Stomach (tissue), 4 donors: ENCODE measurements at regions not wholly inside any gene's neighbourhood (a gene's known extent, or its start where the extent isn't known, plus 50 kb on each side); places are given as distances from the start of the nearest gene placed in this dataset.

Experiments used
- EP300 ChIP-seq: sonication (generic); formaldehyde crosslinking; IDR thresholded peaks from one replicate; pipeline ENCODE4 v1.6.1; 2017; ENCODE audit warnings: antibody characterized with exemption
- POLR2A ChIP-seq, 4 donors: fragments of 450-650 bp; IDR thresholded peaks; one replicate each; pipeline ENCODE4 v1.6.1; 2016; ENCODE audit warnings: antibody characterized with exemption in 4 of 4, control low read depth in 2 of 4, mild to moderate bottlenecking in 1 of 4, moderate library complexity in 1 of 4
- POLR2AphosphoS5 ChIP-seq, 3 donors: sonication (generic); formaldehyde crosslinking; IDR thresholded peaks; one replicate each; pipeline ENCODE4 v1.6.1; 2016; ENCODE audit warnings: antibody characterized with exemption in 3 of 3
- TF ChIP-seq, protein P1 (sequence below), 7 experiments: fragments of 450-650 bp in 4 of 7; fragments of 200-600 bp in 3 of 7; sonication (generic) in 3 of 7; IDR thresholded peaks; one replicate each; pipeline ENCODE4 v1.5.1; 2016 to 2019; ENCODE audit warnings: antibody characterized with exemption in 7 of 7, control low read depth in 2 of 7, mild to moderate bottlenecking in 1 of 7

DNA sequence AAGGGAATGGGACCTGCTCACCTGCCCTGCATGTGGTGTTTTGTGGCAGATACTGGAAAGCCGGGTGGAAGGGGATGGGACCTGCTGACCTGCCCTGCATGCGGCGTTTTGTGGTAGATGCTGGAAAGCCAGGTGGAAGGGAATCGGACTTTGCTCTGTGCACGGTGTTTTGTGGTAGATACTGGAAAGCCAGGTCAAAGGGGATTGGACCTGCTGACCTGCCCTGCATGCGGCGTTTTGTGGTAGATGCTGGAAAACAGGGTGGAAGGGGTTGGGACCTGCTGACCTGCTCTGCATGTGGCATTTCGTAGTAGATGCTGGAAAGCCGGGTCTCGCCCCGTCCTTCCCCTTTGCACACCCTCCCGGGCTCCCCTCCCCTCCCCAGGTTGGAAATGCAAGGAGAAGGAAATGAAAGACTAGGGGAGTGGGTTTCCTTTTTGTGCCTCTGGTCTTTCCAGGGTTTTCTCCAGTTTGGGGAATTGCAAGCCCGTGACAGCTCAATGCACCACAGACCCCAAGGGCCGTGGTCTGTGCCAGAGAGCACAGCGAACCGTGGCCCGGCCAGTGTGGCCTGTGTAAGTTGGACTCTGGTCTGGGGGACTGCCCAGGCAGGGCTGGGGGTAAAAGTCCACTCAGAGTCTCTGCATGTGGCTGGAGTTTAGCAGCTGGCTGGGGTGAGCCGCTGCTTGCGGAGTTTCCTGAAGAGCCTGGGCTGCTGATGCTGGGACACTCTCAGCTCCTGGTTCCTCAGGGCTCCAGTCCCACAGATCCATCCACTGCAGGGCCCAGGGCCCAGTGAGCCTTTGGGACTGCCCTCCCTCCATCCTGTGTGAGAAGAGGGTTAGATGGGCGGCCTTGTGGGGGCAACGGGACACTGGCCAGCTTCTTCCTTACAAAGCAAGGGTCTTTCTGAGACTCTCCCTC, 105.5 kb downstream of the CRYAA start:
- TF ChIP-seq, protein P1, sequence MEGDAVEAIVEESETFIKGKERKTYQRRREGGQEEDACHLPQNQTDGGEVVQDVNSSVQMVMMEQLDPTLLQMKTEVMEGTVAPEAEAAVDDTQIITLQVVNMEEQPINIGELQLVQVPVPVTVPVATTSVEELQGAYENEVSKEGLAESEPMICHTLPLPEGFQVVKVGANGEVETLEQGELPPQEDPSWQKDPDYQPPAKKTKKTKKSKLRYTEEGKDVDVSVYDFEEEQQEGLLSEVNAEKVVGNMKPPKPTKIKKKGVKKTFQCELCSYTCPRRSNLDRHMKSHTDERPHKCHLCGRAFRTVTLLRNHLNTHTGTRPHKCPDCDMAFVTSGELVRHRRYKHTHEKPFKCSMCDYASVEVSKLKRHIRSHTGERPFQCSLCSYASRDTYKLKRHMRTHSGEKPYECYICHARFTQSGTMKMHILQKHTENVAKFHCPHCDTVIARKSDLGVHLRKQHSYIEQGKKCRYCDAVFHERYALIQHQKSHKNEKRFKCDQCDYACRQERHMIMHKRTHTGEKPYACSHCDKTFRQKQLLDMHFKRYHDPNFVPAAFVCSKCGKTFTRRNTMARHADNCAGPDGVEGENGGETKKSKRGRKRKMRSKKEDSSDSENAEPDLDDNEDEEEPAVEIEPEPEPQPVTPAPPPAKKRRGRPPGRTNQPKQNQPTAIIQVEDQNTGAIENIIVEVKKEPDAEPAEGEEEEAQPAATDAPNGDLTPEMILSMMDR (IDR thresholded peaks at IDR 0.05): no peak
- TF ChIP-seq POLR2A (IDR thresholded peaks at IDR 0.05) (no peak), POLR2AphosphoS5 (IDR thresholded peaks at IDR 0.05) (no peak), EP300 (no peak)
